Keratinocyte (primary cell): ENCODE measurements at regions not wholly inside any gene's neighbourhood (a gene's known extent, or its start where the extent isn't known, plus 50 kb on each side); places are given as distances from the start of the nearest gene placed in this dataset.

ENCODE experiments used
- DNase-seq: peaks from one replicate; pipeline ENCODE4 v3.0.0-alpha.2; 2011; ENCODE audit warnings: low read depth, missing footprints, low spot score
- FAIRE-seq: peaks from 2 replicates; lab custom pipeline; 2011; peaks lifted over from hg19 to GRCh38; lab: Jason Lieb, UNC
- H2AFZ ChIP-seq: 2 replicates; pipeline ENCODE4 v1.6.0; 2012; ENCODE audit warnings: low read length, control low read depth, inconsistent platforms; ENCODE audit not compliant: control insufficient read depth
- H3K27ac ChIP-seq: 2 replicates; pipeline ENCODE4 v1.5.1; 2011; ENCODE audit warnings: low read length; ENCODE audit not compliant: control insufficient read depth, insufficient read depth
- H3K27me3 ChIP-seq: 3 replicates; pipeline ENCODE4 v1.6.0; 2011; ENCODE audit warnings: low read length; ENCODE audit not compliant: control insufficient read depth, insufficient read depth; ENCODE audit errors: extremely low read depth
- H3K36me3 ChIP-seq, 2 experiments: 2 replicates in 1 of 2; 3 replicates in 1 of 2; pipeline ENCODE4 v1.5.1; 2011; ENCODE audit warnings: low read length in 2 of 2, mild to moderate bottlenecking in 1 of 2; ENCODE audit not compliant: control insufficient read depth in 2 of 2, insufficient read depth in 2 of 2; ENCODE audit errors: extremely low read depth in 1 of 2
- H3K4me1 ChIP-seq: 3 replicates; pipeline ENCODE4 v1.5.1; 2011; ENCODE audit warnings: low read length; ENCODE audit not compliant: control insufficient read depth, insufficient read depth; ENCODE audit errors: extremely low read depth
- H3K4me2 ChIP-seq: 3 replicates; pipeline ENCODE4 v1.6.0; 2011; ENCODE audit warnings: low read depth, low read length; ENCODE audit not compliant: control insufficient read depth, insufficient read depth; ENCODE audit errors: extremely low read depth
- H3K4me3 ChIP-seq, 3 experiments: fragments of 200-600 bp in 1 of 3; sonication (generic) in 1 of 3; 2 replicates in 2 of 3; 3 replicates in 1 of 3; pipeline ENCODE4 v1.5.1; 2011 to 2016; ENCODE audit warnings: low read length in 3 of 3, mild to moderate bottlenecking in 3 of 3, control low read depth in 2 of 3, inconsistent platforms in 1 of 3, low read depth in 1 of 3, mixed read lengths in 1 of 3, mixed run types in 1 of 3, moderate library complexity in 1 of 3; ENCODE audit not compliant: control insufficient read depth in 2 of 3, insufficient read depth in 2 of 3; ENCODE audit errors: extremely low read depth in 1 of 3
- H3K79me2 ChIP-seq: 2 replicates; pipeline ENCODE4 v1.6.0; 2012; ENCODE audit warnings: low read length; ENCODE audit not compliant: control insufficient read depth, insufficient read depth
- H3K9ac ChIP-seq: 3 replicates; pipeline ENCODE4 v1.6.0; 2011; ENCODE audit warnings: low read length; ENCODE audit not compliant: control insufficient read depth, insufficient read depth; ENCODE audit errors: extremely low read depth
- H3K9me1 ChIP-seq: 3 replicates; pipeline ENCODE4 v1.6.0; 2011; ENCODE audit warnings: low read length; ENCODE audit not compliant: control insufficient read depth, insufficient read depth; ENCODE audit errors: extremely low read depth
- H3K9me3 ChIP-seq: 2 replicates; pipeline ENCODE4 v1.5.1; 2012; ENCODE audit warnings: low read depth, low read length; ENCODE audit not compliant: control insufficient read depth
- H4K20me1 ChIP-seq: 3 replicates; pipeline ENCODE4 v1.6.0; 2011; ENCODE audit warnings: low read length; ENCODE audit not compliant: control insufficient read depth, insufficient read depth; ENCODE audit errors: extremely low read depth
- EZH2 ChIP-seq: IDR thresholded peaks from one replicate; pipeline ENCODE4 v1.6.1; 2012; ENCODE audit warnings: inconsistent platforms, mild to moderate bottlenecking, low read length, moderate library complexity
- dilution Hi-C: fragments of 300-500 bp; cut with MboI; formaldehyde crosslinking; loops from one replicate; pipeline ENCODE4 v1.7.0; 2020; ENCODE audit warnings: low sequenced_read_pairs; ENCODE audit not compliant: extremely low pct_ligation_motif_present
- TF ChIP-seq, protein P1 (sequence below), 3 experiments: IDR thresholded peaks in 1 of 3; conservative IDR thresholded peaks in 1 of 3; optimal IDR thresholded peaks in 1 of 3; 2 replicates in 2 of 3; 3 replicates in 1 of 3; pipeline versions ENCODE3 to v1.5.1; 2011; ENCODE audit warnings: low read length in 3 of 3, mild to moderate bottlenecking in 3 of 3, moderate library complexity in 2 of 3, control low read depth in 1 of 3, inconsistent platforms in 1 of 3; ENCODE audit not compliant: insufficient read depth in 2 of 3; ENCODE audit errors: extremely low read depth in 1 of 3

DNA sequence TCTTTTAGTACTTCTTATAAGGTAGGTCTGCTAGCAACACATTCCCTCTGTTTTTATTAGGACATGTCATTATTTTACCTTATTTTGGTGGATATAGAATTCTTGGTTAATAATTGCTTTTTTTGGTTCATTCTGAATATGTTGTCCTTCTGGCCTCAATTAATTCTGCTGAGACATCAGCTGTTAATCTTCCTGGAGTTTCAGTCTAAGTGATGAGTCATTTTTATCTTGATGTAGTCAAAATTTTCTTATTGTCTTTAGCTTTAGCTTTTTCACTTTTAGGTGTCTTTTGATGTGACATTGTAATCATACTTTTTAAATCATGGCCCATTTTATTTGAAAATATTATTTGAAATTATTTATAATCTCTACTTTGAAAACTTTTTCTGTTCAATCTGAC, 104.9 kb upstream of the PMCH start:
- Histone ChIP-seq H3K9me1 (no peaks in the 10 kb centered on the region), H2AFZ (no peak overlapping the region), H3K9ac (no peak overlapping the region), H3K4me1 (peaks cover 3% of the 10 kb centered on the region), H3K4me2 (no peak overlapping the region), H4K20me1 (no peaks in the 10 kb centered on the region), H3K27me3 (no peaks in the 10 kb centered on the region), H3K36me3 (no peaks in the 10 kb centered on the region), H3K9me3 (no peaks in the 10 kb centered on the region), H3K27ac (no peak overlapping the region), H3K4me3 (no peak overlapping the region), H3K79me2 (no peaks in the 10 kb centered on the region)
- dilution Hi-C loops = no loop called here
- TF ChIP-seq, protein P1, sequence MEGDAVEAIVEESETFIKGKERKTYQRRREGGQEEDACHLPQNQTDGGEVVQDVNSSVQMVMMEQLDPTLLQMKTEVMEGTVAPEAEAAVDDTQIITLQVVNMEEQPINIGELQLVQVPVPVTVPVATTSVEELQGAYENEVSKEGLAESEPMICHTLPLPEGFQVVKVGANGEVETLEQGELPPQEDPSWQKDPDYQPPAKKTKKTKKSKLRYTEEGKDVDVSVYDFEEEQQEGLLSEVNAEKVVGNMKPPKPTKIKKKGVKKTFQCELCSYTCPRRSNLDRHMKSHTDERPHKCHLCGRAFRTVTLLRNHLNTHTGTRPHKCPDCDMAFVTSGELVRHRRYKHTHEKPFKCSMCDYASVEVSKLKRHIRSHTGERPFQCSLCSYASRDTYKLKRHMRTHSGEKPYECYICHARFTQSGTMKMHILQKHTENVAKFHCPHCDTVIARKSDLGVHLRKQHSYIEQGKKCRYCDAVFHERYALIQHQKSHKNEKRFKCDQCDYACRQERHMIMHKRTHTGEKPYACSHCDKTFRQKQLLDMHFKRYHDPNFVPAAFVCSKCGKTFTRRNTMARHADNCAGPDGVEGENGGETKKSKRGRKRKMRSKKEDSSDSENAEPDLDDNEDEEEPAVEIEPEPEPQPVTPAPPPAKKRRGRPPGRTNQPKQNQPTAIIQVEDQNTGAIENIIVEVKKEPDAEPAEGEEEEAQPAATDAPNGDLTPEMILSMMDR (optimal IDR thresholded peaks at IDR 0.05 in 1 of 3, IDR thresholded peaks at IDR 0.05 in 1 of 3, conservative IDR thresholded peaks at IDR 0.05 in 1 of 3; ENCODE audit: extremely low read depth in 1 of 3, insufficient read depth in 2 of 3, low read length in 3 of 3) = no peak
- TF ChIP-seq EZH2 = no peak
- FAIRE-seq = no peak
- DNase-seq = no peak

DNA sequence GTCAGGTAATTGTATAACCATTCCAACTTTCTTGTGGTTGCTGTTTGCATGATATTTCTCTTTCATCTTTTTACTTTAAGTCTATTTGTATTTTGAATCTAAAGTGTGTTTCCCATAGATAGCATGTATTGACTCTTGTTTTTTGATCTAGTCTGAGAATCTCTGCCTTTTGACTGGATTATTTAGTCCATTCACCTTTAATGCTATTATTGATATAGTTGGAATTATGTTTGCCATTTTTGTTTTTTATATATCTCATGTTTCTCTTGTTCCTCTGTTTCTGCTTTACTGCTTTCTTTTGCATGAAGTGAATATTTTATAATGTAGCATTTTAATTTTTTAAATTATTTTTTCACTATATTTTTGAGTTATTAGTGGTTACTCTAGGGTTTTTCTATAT, 103.9 kb upstream of the PMCH start:
- dilution Hi-C loops = no loop called here
- H3K27me3 ChIP-seq = no peaks in the 10 kb centered on the region
- FAIRE-seq (no peak), DNase-seq (no peak)
- H2AFZ ChIP-seq = no peak overlapping the region
- H3K36me3 ChIP-seq = no peaks in the 10 kb centered on the region
- no peaks in the 10 kb centered on the region for H4K20me1 ChIP-seq
- H3K9me3 ChIP-seq = no peaks in the 10 kb centered on the region
- no peak overlapping the region for H3K4me3 ChIP-seq
- no peak overlapping the region for H3K27ac ChIP-seq
- H3K4me1 ChIP-seq = peaks cover 6% of the 10 kb centered on the region
- H3K4me2 ChIP-seq = no peak overlapping the region
- no peaks in the 10 kb centered on the region for H3K9me1 ChIP-seq
- H3K9ac ChIP-seq = no peak overlapping the region
- H3K79me2 ChIP-seq = no peaks in the 10 kb centered on the region
- TF ChIP-seq, protein P1 (optimal IDR thresholded peaks at IDR 0.05 in 1 of 3, IDR thresholded peaks at IDR 0.05 in 1 of 3, conservative IDR thresholded peaks at IDR 0.05 in 1 of 3; ENCODE audit: extremely low read depth in 1 of 3, insufficient read depth in 2 of 3, low read length in 3 of 3) = no peak
- TF ChIP-seq EZH2 = no peak
